T-helper 1 cell treated with Interleukin-12 subunit alpha and Interleukin-12 subunit beta and Interleukin-4 antibody, amounts not matched to agents 30 ng/mL and 1 ng/mL, for 36 hours (primary cell): ENCODE measurements at regions not wholly inside any gene's neighbourhood (a gene's known extent, or its start where the extent isn't known, plus 50 kb on each side); places are given as distances from the start of the nearest gene placed in this dataset.

Experiments
- intact Hi-C: fragments of 100-400 bp; cut with micrococcal nuclease; formaldehyde crosslinking; loops from one replicate; pipeline ENCODE4 v1.15.1; 2024

DNA sequence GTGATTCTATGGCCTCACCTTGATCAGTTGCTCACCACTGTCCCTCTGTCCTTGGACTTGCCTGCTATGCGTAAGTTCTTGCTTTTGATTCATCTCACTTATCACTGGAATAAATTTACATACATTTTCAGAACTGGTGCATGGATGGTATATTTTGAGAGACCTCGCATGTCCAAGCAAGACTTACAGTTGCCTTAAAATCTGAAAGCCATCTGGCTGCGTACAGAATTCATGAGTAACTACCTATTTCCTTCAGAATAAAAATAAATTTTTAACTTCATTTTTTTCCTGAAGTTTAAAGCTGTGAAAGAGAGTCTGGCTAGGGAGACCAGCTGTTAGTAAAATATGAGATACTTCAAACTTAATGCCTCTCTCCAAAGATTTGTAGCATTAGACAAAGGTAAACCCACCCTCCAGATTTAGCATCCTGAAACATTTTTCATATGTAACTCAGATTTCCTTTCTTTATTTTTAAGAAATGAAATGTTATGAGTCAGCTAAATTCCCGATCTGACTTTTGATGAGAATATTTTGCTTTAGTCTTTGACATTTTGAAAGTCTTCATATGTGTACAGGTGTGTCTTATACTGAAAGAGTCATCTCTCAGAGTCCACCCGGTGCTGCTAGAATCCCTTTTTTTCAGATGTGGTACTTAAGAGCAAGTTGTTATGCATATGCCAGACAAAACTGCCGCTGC, 136.4 kb upstream of the CELF2 start:
- intact Hi-C loops: no loop called here

DNA sequence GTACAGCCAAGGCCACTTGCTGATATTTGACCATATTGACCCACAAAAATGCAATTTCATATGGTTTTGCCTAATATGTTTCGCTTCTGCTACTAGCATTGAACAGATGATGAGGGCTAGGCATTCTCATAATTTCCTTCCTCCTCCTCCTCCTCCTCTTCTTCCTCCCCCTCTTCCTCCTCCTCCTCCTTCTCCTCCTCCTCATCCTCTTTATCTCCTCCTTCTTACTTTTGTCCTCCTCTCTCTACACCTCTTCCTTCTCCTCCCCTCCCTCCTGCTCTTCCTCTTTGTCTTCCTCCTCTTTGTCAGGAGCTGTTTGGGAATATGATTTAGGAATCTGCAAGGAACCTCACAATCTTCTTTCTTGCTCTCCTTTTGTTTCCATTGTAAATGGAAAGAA, 133.9 kb upstream of the CELF2 start:
- intact Hi-C loops: no loop called here

DNA sequence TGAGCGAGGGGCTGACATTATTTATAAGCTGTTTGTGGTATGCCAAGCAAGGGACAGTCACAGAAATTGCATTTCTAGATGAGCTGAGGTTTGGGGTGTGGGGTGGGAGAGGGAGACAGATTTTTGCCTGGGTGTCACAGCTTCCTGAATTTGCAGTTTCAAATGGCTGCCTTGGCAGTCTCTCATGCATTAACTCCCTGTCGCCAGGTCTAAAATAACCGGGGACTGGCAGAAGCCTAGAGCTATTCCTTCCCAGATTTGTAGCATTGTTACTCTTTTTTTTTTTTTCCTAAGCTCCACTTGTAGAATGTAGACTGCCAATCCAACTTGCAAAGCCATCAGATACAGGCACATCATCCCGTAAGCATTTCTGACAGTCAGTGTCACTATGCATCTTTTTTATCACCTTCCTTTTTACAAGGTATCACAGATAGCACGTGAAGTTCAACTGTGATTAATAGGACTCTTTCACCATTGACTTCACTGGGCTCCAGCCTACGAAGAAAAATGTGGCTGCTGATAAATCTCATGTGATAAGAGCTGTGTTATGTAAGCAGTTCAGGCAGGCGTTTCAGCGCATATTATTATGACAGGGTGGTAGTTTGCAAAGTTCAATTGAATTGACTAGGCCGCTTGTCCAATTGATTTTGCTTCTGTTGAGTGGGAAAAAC, 130.7 kb upstream of the CELF2 start:
- intact Hi-C loops: no loop called here

DNA sequence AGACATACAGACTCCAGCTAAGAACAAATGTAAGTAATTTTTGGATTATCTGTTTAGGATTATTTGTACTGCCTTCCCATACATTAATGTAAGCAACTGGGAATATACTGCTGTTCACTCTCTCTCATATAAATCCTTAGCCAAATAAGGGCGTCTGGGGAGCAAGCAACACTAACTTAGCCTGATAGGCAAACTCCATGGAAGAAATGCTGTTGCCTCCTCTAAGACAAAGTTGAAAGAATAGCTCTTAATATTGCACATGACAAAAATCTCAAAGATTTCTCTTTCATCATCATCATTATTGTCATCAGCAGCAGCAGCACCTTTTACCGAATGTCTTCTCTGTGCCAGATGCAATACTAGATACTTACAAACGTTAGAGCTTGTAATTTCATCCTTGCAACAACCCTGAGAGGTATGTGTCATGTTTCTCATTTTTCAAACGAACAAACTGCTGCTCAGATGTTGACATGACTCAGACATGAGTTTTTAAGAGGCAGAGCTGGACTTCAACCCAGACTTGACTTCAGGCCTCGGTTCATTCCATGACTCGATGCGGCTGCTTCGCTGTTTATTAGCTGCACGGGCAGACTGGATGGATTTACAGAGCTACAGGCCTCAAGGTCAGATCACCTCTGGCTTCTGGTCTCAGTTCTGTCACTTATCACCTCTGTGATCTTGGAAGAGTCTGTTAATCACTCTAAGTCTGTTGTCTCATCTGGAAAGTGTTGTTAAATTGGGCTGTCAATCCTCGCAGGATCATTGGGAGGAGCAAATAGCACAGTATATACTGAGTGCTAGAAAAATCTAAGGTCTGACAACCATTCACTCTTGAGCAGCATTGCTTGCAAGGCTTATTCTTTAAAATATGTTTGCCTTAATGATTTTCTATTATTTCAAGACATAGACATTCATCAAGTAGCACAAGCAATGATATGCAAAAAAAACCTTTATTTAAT, 126.3 kb upstream of the CELF2 start:
- intact Hi-C loops: no loop called here

DNA sequence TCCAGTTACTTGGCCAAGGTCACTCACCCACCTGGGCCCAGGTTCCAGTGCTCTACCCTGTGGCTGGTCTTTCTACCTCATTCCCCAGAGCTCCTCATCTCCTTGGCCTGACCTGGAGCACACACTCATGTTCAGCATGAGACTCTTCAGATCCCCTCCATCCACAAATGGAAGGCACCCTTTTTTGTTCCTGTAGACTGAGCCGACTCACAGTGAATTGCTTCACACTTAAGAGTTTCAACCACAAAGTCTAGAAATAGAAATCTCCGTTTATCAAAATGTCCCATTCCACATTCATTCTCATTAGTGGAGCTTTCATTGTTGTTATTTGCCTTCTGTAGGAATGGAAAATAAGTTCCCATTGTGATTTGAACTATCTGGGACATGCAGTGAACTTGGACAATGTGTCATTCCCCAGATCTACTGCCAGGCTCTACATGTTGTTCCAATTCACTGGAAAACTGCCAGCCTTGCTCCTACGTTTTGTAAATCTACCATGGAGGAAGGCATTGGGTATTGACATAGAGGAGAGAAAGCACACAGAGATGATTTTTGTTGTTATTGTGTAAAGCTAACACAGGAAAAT, 125.3 kb upstream of the CELF2 start:
- intact Hi-C loops: no loop called here

DNA sequence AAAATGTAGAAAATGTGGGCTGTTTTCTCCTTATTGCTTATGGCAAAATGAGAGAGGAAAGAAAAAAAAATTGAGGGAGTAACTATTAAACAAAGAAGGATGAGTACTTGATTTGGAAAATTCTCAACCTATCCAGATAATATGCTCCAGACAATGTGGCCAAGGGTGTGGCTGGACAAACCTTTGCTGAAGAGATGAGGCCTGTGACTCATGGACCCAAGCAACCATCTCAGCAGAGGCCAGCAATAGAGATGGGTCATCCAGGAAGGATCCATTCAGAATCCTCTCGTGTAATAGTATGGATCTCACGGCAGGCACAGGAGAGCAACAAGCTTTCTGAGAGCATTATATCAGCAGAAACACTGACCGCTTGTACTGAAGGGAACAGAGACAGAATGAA, 120.3 kb upstream of the CELF2 start:
- intact Hi-C loops: no loop called here

DNA sequence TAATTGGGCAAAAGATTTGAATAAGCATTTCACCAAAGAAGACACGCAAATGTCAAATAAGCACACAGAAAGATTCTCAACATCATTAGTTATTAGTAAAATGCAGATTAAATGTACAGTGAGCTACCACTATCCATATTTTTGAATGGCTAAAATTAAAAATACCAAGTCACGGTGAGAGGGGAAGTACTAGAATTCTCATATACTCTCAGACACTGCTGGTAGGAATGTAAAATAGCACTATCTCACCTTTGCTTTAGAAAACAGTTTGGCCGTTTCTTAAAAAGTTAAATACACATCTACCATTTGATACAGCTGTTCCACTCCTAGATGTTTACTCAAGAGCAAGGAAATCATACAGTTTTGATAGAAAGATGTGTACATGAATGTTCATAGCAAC, 115.8 kb upstream of the CELF2 start:
- intact Hi-C loops: no loop called here

DNA sequence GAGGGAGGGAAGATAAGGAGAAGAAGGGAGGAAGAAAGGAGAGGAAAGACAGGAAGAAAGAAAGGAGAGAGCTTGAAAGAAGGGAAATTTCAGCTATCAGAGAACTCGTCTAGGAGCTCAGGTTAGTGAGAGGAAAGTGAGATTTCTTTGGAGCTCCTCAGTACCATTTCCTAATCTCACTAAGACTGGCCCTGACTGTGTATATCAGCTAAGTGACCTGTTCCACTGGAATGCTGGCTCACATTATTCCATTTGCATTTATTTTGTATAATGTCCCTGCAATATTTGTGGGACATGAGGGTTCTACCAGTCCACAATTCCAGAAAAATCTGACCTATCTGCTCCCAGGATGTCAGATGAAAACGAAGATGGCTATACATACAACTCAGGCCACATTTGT, 114.7 kb upstream of the CELF2 start:
- intact Hi-C loops: no loop called here

DNA sequence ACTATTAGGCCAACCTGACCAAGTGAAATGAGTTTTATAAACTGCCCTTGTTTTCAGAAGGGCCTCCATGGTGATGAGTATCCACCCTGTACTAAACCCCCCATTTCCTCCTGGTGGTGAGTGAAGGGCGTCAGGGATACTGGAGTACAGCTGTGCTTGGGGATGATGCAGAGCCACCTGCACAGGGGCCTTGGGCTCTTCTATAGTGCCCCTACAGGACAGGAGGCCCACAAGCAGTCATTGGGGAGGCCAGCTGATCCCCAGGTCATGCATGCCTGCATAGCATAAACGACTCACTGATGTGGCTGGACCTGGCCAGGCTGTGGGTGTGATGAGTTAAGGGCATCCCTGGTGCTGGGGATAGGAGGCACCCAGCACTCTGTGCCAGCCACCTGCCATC, 114.1 kb upstream of the CELF2 start:
- intact Hi-C loops: no loop called here

DNA sequence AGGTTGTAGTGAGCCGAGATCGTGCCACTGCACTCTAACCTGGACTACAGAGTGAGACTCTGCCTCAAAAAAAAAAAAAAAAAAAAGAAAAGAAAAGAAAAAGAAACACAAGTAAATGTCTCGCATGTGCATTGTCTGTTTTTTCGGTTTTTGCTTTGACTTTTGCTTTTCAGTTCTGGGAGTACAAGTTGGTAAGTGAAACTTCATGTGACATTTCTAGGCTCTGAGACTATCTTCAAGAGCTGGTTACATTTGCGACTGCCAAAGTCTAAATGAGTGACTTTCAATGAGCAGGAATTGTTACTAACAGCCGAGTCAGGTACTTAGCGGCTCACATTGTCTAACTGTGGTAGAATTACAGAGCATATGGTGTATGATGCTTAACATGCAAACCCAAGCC, 107.0 kb upstream of the CELF2 start:
- intact Hi-C loops: no loop called here

DNA sequence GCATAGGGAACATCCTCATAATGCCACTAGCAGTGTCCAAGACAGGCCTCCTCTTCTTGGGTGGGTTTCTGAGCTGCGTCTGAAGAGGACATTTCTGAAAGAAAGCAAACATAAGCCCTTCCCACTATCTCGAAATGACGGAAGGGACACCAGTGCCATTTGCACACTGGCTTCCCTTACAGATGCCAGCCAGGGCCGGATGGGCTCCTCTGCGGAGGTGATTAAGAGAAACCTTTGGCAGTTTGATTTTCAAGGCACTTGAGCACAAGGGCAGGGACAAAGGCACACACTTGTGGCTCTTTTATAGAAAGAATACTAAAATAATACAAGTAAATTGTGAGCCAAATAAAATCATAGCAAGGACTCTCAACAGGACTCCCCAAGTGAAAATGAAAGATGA, 106.6 kb upstream of the CELF2 start:
- intact Hi-C loops: no loop called here

DNA sequence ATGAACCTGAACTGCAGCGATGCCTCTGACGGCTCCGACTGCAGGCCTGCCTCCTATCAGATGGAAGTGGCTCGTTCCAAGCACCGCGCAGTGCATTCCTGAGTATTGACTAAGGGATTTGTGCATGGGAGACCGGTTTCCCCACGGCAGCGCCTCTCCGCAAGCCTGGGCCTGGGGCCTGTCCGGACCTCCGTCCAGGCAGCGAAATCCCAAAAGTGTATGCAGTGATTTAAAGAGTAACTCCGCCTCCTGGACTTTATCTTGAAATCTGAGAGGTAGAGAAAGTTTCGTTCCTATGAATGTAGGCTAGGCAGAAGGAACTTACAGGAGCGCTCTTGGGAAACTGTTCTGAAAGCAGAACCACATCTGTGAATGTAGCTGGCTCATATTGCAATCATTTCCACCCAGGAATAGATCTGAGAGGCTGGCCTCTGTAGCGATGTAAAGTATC, 106.2 kb upstream of the CELF2 start:
- intact Hi-C loops: no loop called here

DNA sequence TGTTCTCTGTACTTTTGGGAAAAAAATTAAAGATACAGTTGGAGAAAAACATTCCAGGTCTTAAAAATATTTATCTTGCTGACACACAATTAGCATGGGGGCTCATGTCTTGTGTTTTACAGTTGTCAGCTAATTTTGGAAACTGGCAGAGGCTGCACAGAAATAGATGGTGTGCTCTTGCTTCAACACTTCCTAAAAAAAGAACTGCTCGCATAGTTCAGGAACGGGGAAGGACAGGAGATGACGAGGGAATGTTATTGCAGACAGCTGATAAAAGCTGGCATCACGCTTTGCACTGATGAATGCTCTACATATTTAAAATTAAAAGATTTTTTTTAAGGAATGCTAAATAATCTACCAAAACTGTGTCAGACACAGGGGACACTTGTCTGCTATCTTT, 103.5 kb upstream of the CELF2 start:
- intact Hi-C loops: no loop called here

DNA sequence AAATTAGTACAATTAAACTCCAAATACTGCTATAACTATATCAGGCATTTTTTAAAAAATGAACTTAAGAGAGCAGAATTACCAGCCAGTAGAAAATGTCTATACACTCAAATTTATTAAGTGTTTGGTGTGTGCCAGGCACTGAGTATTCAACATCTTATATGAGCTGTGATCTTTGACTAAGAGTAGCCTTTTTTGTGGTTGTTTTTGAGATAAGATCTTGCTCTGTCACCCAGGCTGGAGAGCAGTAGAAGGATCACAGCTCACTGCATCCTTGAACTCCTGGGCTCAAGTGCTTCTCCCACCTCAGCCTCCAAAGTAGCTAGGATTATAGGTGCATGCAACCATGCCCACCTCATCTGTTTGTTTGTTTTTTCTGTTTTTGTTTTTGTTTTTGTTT, 102.5 kb upstream of the CELF2 start:
- intact Hi-C loops: no loop called here

DNA sequence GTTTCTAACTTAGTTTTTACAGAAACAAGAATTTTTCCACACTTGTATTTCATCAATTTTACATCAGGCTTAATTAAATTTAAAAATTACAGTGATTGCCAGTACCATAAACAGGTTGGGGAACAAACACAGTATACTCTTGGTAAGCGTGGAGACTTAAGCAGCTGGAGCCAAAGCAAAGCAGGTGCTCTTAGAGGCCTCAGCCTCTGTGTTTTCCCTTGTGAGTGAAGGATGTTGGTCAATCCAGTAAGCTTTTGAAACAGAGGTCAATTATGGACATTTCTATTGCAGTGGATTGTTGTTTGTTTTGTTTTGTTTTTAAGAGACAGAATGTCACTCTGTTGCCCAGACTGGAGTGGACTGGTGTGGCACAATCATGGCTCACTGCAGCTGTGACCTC, 100.6 kb upstream of the CELF2 start:
- intact Hi-C loops: no loop called here

DNA sequence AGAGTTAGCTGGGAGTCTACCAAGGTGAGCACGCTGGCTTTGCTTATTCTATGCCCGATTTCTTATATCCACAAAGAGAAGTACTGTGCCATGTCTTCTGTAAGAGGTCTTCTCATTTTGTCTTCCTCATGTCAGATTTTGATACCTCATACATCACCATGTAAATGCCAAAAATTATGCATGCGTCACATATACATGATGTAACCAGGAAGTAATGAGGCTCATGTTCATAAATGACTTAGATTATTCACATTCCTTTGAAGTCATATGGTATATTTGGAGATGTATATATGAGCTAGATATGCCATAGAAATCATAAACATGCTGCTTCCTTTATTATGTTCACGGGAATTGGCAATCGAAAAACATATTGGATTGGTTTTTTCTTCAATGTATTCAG, 97.7 kb upstream of the CELF2 start:
- intact Hi-C loops: no loop called here

DNA sequence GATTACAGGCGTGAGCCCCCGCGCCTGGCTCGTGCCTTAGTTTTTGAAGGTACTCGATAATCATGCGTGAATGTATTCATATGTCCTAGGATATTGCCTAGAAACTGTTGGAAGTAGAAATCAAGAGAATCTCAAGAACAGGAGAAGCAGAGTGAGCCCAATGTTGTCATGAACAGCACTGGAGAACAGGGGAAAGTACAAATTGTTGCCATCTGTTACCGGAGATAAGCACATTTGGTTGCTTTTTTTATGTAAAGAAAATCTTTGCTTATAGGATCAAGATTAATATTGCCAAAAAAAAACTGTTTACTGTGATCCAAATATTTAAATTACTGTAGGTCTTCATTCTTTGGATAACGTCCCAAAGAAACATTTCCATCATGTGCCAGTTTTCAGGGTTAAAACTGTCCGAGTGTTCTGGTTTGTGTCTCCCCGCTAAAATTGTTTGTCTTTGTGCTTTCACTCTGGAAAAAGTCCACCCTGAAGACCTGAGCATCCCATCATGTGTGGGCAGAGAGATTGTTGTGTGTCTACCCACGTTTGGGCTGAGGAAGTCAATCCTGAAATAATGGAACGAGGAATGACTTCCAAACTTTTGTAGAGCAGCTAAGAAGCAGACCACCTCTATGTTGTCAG, 95.7 kb upstream of the CELF2 start:
- intact Hi-C loops: no loop called here

DNA sequence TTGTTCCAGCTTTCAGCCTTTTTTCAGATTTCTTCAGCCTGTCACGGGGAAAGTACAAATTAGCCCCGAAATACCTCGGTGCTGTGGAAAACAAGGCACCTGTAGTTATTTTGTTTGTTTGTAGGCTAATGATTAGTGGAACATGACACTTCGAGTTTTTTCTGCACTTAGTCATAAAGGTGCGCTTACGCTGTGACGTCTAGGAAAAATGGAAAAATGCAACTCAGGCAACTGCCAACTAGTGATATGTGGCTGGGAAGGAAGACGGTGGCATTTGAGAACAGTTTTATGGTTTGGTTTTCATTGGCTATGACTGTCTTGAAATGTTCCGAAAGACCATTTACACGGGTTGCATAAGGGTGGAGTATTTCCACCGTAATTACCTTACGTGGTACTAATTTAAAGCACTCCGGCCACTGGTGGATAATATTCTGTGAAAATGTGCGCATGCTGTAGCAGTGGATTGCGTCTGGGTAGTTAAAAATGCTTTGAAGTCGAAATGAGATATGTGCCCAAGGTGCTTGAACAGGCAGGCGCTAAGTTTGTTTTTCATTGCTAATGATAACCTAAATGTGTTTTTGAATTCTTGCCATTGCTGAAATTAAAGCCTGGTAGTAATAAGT, 94.5 kb upstream of the CELF2 start:
- intact Hi-C loops: no loop called here

DNA sequence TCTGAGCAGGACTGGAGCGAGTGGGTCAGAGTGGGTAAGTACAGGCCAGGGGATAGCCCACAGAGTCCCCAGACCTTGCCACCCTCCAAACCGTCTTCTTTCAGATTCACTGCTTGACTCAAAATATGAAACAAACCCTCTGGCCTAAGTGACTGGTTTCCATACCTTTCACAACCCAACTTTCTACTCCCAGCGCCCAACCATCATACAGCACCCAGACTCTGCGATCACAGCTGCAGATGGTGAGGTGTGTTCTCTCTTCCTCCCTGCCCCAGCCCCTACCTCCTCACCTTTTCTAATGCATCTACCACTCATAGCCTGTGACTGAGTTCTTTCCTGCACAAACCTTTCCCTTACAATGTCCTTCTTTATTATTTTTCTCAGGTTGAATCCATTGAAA, 92.0 kb upstream of the CELF2 start:
- intact Hi-C loops: no loop called here

DNA sequence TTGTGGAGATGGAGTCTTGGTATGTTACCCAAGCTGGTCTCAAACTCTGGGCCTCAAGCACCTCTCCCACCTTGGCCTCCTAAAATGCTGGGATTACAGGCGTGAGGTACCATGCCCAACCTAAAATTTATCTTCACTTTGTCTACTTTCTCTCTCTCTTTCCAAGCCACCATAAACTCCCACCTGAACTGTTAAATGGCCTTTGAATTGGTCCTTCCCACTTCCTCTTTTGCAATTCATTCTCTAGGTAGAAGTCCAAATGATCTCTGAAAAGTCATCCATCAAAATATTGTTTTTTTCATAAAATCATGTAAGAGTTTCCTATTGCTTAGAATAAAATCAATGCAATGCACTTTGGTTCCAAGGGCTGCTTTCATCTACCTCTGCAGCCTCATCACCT, 90.1 kb upstream of the CELF2 start:
- intact Hi-C loops: no loop called here
